Esophagus muscularis mucosa (tissue), 4 donors: ENCODE measurements at regions not wholly inside any gene's neighbourhood (a gene's known extent, or its start where the extent isn't known, plus 50 kb on each side); places are given as distances from the start of the nearest gene placed in this dataset.

Experiments used
- DNase-seq: peaks from one replicate; pipeline ENCODE4 v3.0.0-alpha.2; 2017; ENCODE audit errors: extremely low spot score
- H3K27ac ChIP-seq, 4 donors: fragments of 200-600 bp; sonication (generic); replicated peaks in 1 of 4; 1 replicate in 3 of 4; 2 replicates in 1 of 4; pipeline ENCODE4 v1.5.1; 2016 to 2019; ENCODE audit warnings: mild to moderate bottlenecking in 1 of 4
- H3K27me3 ChIP-seq, 4 donors: fragments of 200-600 bp; sonication (generic); one replicate each; pipeline versions ENCODE4 v1.5.1 to v1.6.0; 2016 to 2019
- H3K36me3 ChIP-seq, 4 donors: fragments of 200-600 bp; sonication (generic); one replicate each; pipeline ENCODE4 v1.5.1; 2016 to 2019
- H3K4me1 ChIP-seq, 4 donors: fragments of 200-600 bp; sonication (generic); one replicate each; pipeline ENCODE4 v1.5.1; 2016 to 2019
- H3K4me3 ChIP-seq, 4 donors: fragments of 200-600 bp; sonication (generic); 1 replicate in 2 of 4; 2 replicates in 2 of 4; pipeline ENCODE4 v1.5.1; 2016 to 2019; ENCODE audit warnings: mild to moderate bottlenecking in 4 of 4, moderate library complexity in 1 of 4
- H3K9me3 ChIP-seq, 4 donors: fragments of 200-600 bp; sonication (generic); 1 replicate in 3 of 4; 2 replicates in 1 of 4; pipeline ENCODE4 v1.5.1; 2016 to 2019
- EP300 ChIP-seq: sonication (generic); formaldehyde crosslinking; IDR thresholded peaks from one replicate; pipeline ENCODE4 v1.6.1; 2017; ENCODE audit warnings: antibody characterized with exemption
- POLR2A ChIP-seq: fragments of 450-650 bp; IDR thresholded peaks from one replicate; pipeline ENCODE4 v1.6.1; 2017; ENCODE audit warnings: antibody characterized with exemption, moderate library complexity, mild to moderate bottlenecking, low read depth
- POLR2AphosphoS5 ChIP-seq, 2 donors: sonication (generic); formaldehyde crosslinking; IDR thresholded peaks; one replicate each; pipeline ENCODE4 v1.6.1; 2017; ENCODE audit warnings: antibody characterized with exemption in 2 of 2
- WGBS: methylation state at CpG from one replicate; pipeline ENCODE4 v1.1.5; 2018; 5-methylcytosine and 5-hydroxymethylcytosine counted together
- intact Hi-C: fragments of 100-400 bp; cut with DNase I; formaldehyde crosslinking; loops from one replicate; pipeline ENCODE4 v1.15.1; 2023
- TF ChIP-seq, protein P1 (sequence below), 3 experiments: fragments of 200-600 bp in 2 of 3; fragments of 450-650 bp in 1 of 3; sonication (generic) in 2 of 3; IDR thresholded peaks; one replicate each; pipeline ENCODE4 v1.5.1; 2017 to 2019; ENCODE audit warnings: antibody characterized with exemption in 3 of 3, mild to moderate bottlenecking in 2 of 3, moderate library complexity in 1 of 3

GRCh38 chr12:77247542-77247941, 182.2 kb upstream of the E2F7 start:
- no peaks in the 10 kb centered on the region for H3K4me1 ChIP-seq
- 51% methylated on average over 3 of the region's 3 CpGs for WGBS
- DNase-seq: no peak
- H3K9me3 ChIP-seq: no peaks in the 10 kb centered on the region
- intact Hi-C loops: no loop called here
- H3K27me3 ChIP-seq: no peaks in the 10 kb centered on the region
- no peak overlapping the region for H3K4me3 ChIP-seq
- no peak for TF ChIP-seq POLR2A
- no peak for TF ChIP-seq POLR2AphosphoS5 (IDR thresholded peaks at IDR 0.05)
- no peak for TF ChIP-seq EP300
- TF ChIP-seq, protein P1, sequence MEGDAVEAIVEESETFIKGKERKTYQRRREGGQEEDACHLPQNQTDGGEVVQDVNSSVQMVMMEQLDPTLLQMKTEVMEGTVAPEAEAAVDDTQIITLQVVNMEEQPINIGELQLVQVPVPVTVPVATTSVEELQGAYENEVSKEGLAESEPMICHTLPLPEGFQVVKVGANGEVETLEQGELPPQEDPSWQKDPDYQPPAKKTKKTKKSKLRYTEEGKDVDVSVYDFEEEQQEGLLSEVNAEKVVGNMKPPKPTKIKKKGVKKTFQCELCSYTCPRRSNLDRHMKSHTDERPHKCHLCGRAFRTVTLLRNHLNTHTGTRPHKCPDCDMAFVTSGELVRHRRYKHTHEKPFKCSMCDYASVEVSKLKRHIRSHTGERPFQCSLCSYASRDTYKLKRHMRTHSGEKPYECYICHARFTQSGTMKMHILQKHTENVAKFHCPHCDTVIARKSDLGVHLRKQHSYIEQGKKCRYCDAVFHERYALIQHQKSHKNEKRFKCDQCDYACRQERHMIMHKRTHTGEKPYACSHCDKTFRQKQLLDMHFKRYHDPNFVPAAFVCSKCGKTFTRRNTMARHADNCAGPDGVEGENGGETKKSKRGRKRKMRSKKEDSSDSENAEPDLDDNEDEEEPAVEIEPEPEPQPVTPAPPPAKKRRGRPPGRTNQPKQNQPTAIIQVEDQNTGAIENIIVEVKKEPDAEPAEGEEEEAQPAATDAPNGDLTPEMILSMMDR (IDR thresholded peaks at IDR 0.05): no peak
- H3K27ac ChIP-seq: no peak overlapping the region
- no peaks in the 10 kb centered on the region for H3K36me3 ChIP-seq

DNA sequence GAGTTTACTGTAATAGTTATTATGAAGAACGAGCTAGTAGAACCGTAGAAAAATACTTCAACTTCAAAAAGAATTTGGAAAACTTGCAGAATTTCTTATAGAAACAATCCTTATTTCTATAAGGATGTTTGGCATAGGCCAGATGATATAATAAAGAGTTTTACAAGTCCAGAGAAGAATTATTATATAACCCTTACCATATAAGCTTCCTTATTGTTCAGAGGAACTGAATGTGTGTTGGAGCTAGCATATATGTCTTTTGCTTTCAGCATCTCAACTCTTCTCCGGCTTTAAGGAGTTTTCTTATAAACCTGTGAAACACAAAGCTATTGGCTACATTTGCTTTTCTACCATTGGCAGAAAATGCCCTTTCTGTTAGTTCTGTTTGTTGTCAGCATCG, 178.0 kb upstream of the E2F7 start:
- WGBS: 83% methylated on average over 4 of the region's 4 CpGs
- H3K27me3 ChIP-seq: no peaks in the 10 kb centered on the region
- no peak for DNase-seq
- intact Hi-C loops: no loop called here
- H3K27ac ChIP-seq: no peak overlapping the region
- TF ChIP-seq EP300 (no peak), POLR2A (no peak), POLR2AphosphoS5 (IDR thresholded peaks at IDR 0.05) (no peak)
- TF ChIP-seq, protein P1 (IDR thresholded peaks at IDR 0.05): no peak
- H3K4me3 ChIP-seq: no peak overlapping the region
- no peaks in the 10 kb centered on the region for H3K9me3 ChIP-seq
- H3K36me3 ChIP-seq: no peaks in the 10 kb centered on the region
- no peaks in the 10 kb centered on the region for H3K4me1 ChIP-seq

- Histone ChIP-seq H3K4me1 (no peaks in the 10 kb centered on the region), H3K4me3 (no peak overlapping the region), H3K27ac (no peak overlapping the region), H3K9me3 (no peaks in the 10 kb centered on the region), H3K27me3 (no peaks in the 10 kb centered on the region), H3K36me3 (no peaks in the 10 kb centered on the region)
- intact Hi-C loops: no loop called here
- 86% methylated on average over 1 of the region's 1 CpG for WGBS
- TF ChIP-seq, protein P1 (IDR thresholded peaks at IDR 0.05): no peak
- TF ChIP-seq EP300 (no peak), POLR2AphosphoS5 (IDR thresholded peaks at IDR 0.05) (no peak), POLR2A (no peak)
- no peak for DNase-seq
These were observed 174.2 kb upstream of the E2F7 start for GRCh38 chr12:77239617-77240016.

DNA sequence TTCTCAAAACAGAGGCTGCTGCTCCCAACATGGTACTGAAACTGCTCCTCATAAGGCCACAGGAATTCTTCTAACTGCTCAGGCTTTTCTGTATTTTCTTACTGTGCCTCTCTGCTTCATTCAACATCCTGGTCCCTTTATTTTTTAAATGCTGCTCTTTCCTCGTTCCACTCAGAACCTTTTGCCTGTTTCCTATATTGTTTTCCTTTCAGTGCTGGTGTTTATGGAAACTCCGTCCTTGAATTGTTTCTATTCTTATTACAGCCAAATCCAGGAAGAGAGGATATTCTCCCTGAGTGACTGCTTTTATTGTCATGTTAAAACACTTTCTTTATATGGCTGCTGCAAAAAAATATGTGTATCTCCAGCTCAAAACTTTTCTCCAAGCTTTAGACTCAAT, 173.0 kb upstream of the E2F7 start:
- no peak overlapping the region for H3K4me3 ChIP-seq
- intact Hi-C loops: no loop called here
- 30% methylated on average over 2 of the region's 2 CpGs for WGBS
- H3K9me3 ChIP-seq: no peaks in the 10 kb centered on the region
- H3K4me1 ChIP-seq: no peaks in the 10 kb centered on the region
- H3K27me3 ChIP-seq: no peaks in the 10 kb centered on the region
- no peak for TF ChIP-seq POLR2A
- no peak for TF ChIP-seq EP300
- TF ChIP-seq POLR2AphosphoS5 (IDR thresholded peaks at IDR 0.05): no peak
- TF ChIP-seq, protein P1 (IDR thresholded peaks at IDR 0.05): no peak
- no peak overlapping the region for H3K27ac ChIP-seq
- no peaks in the 10 kb centered on the region for H3K36me3 ChIP-seq
- no peak for DNase-seq

- DNase-seq: no peak
- no peaks in the 10 kb centered on the region for H3K36me3 ChIP-seq
- H3K4me3 ChIP-seq: no peak overlapping the region
- H3K9me3 ChIP-seq: no peaks in the 10 kb centered on the region
- TF ChIP-seq, protein P1 (IDR thresholded peaks at IDR 0.05): no peak
- no peak for TF ChIP-seq POLR2AphosphoS5 (IDR thresholded peaks at IDR 0.05)
- no peak for TF ChIP-seq POLR2A
- TF ChIP-seq EP300: no peak
- no peaks in the 10 kb centered on the region for H3K4me1 ChIP-seq
- WGBS: 100% methylated on average over 1 of the region's 1 CpG
- H3K27me3 ChIP-seq: no peaks in the 10 kb centered on the region
- H3K27ac ChIP-seq: no peak overlapping the region
- intact Hi-C loops: no loop called here
These were observed 172.5 kb upstream of the E2F7 start for GRCh38 chr12:77237896-77238295.
